Cardiac muscle cell (in vitro differentiated cells and primary cell): ENCODE measurements at regions not wholly inside any gene's neighbourhood (a gene's known extent, or its start where the extent isn't known, plus 50 kb on each side); places are given as distances from the start of the nearest gene placed in this dataset.

Source experiments
- DNase-seq, 2 donors: peaks; one replicate each; pipeline versions ENCODE4 v3.0.0 to v3.0.0-alpha.2; 2010 to 2017; ENCODE audit warnings: low read depth in 1 of 2, low spot score in 1 of 2
- H3K27ac ChIP-seq: fragments of 200-600 bp; sonication (generic); 2 replicates; pipeline ENCODE4 v1.5.1; 2016
- H3K27me3 ChIP-seq: fragments of 200-600 bp; sonication (generic); 2 replicates; pipeline ENCODE4 v1.6.0; 2016; ENCODE audit warnings: control low read depth
- H3K36me3 ChIP-seq: fragments of 200-600 bp; sonication (generic); 2 replicates; pipeline ENCODE4 v1.5.1; 2016; ENCODE audit warnings: control low read depth
- H3K4me1 ChIP-seq: fragments of 200-600 bp; sonication (generic); 2 replicates; pipeline ENCODE4 v1.8.1; 2017; ENCODE audit warnings: low read depth, mild to moderate bottlenecking, mixed run types
- H3K4me3 ChIP-seq: fragments of 200-600 bp; sonication (generic); 2 replicates; pipeline ENCODE4 v1.5.1; 2016; ENCODE audit warnings: mild to moderate bottlenecking
- H3K9me3 ChIP-seq: fragments of 200-600 bp; sonication (generic); 2 replicates; pipeline ENCODE4 v1.5.1; 2017; ENCODE audit warnings: low read depth, mild to moderate bottlenecking, control low read depth
- TF ChIP-seq, protein P1 (sequence below): IDR thresholded peaks from 2 replicates; pipeline ENCODE4 v1.5.1; 2012; ENCODE audit warnings: low read depth, mild to moderate bottlenecking, low read length

DNA sequence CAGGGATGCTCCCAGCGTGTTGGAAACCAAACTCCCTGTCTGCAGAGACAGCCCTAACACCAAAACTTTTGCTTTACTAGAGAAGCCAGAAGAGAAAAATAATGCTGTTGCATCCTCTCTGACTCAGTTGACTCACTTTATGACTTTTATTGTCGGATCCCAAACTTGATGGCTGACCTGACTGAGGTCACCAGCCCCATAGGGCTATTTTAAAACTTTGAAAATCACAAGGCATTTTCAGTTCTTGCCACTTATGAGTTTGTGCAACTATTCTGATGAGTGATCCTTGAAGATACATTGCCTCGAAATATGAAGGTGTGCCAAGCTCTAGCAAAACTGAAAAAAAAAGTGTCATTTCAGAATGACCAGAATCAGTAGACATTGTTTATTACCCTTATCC is 320.2 kb downstream of the DLEU7 start:
- Histone ChIP-seq H3K27ac (no peak overlapping the region), H3K27me3 (no peaks in the 10 kb centered on the region), H3K4me1 (peaks cover 6% of the 10 kb centered on the region), H3K4me3 (no peak overlapping the region), H3K36me3 (no peaks in the 10 kb centered on the region), H3K9me3 (no peaks in the 10 kb centered on the region)
- DNase-seq, result no peak
- TF ChIP-seq, protein P1, sequence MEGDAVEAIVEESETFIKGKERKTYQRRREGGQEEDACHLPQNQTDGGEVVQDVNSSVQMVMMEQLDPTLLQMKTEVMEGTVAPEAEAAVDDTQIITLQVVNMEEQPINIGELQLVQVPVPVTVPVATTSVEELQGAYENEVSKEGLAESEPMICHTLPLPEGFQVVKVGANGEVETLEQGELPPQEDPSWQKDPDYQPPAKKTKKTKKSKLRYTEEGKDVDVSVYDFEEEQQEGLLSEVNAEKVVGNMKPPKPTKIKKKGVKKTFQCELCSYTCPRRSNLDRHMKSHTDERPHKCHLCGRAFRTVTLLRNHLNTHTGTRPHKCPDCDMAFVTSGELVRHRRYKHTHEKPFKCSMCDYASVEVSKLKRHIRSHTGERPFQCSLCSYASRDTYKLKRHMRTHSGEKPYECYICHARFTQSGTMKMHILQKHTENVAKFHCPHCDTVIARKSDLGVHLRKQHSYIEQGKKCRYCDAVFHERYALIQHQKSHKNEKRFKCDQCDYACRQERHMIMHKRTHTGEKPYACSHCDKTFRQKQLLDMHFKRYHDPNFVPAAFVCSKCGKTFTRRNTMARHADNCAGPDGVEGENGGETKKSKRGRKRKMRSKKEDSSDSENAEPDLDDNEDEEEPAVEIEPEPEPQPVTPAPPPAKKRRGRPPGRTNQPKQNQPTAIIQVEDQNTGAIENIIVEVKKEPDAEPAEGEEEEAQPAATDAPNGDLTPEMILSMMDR, result no peak

DNA sequence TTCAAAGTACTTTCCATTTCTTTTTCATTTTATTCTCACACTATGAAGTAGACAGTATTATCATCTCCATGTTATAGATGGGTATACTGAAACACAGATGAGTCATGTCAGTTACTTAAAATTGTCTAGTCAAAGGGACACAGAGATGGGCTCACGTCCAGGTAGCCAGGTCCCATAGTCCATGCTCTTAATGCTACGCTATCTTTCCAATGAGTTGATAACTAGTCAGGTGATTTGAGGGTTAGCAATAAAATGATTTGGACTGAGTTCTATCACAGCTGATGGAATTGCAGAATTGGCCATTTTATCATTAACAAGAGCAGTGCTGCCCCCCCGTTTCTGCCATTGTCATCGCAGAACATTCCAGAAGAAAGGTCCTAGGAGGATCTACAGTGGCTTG is 318.9 kb downstream of the DLEU7 start:
- TF ChIP-seq, protein P1, result no peak
- H3K9me3 ChIP-seq, result no peaks in the 10 kb centered on the region
- peaks cover 16% of the 10 kb centered on the region for H3K4me1 ChIP-seq
- no peaks in the 10 kb centered on the region for H3K27me3 ChIP-seq
- DNase-seq, result no peak
- no peak overlapping the region for H3K27ac ChIP-seq
- no peaks in the 10 kb centered on the region for H3K36me3 ChIP-seq
- H3K4me3 ChIP-seq, result no peak overlapping the region

DNA sequence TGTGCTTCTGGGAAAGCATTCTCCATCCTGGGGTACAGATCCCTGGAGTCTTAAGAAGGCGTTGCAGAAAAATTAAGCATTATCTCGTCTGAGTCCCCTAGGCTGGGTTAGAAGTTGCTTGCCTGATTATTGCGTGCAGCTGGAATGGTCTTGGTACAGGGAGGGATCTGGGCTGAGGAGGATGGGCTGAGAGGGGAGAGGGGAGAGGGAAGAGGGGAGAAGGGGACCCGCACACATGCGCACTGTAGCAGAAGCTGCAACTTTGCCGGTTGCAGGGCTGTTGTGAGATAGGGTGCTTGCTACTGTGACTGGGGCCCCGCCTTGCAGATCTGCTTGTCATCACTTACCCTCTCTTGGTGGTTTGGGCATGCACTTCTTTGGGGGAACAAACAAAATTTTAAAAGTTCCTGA is 316.8 kb downstream of the DLEU7 start:
- no peaks in the 10 kb centered on the region for H3K9me3 ChIP-seq
- H3K27ac ChIP-seq, result no peak overlapping the region
- H3K36me3 ChIP-seq, result no peaks in the 10 kb centered on the region
- TF ChIP-seq, protein P1, result no peak
- no peak overlapping the region for H3K4me3 ChIP-seq
- H3K4me1 ChIP-seq, result peaks cover 22% of the 10 kb centered on the region
- no peaks in the 10 kb centered on the region for H3K27me3 ChIP-seq
- no peak for DNase-seq

DNA sequence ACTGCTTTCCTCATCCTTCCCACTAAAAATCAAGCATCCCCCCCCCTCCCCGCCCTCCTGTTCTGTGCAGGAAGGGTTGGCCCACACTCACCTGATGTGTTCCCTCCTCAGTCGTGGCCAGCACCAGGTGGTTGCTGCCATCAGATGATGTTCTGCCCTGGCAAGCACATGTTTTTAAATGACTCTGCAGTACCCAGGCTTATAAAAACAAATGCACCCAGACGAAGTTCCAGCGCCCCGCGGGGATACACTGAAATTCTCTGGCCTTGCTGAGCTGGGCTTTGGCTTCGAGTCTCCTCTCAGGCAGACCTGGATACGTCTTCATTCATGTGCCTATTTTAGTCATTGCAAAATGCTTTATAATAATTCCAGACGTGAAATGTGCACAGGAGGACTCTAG is 316.3 kb downstream of the DLEU7 start:
- Histone ChIP-seq H3K27me3 (no peaks in the 10 kb centered on the region), H3K27ac (no peak overlapping the region), H3K36me3 (no peaks in the 10 kb centered on the region), H3K9me3 (no peaks in the 10 kb centered on the region), H3K4me3 (no peak overlapping the region), H3K4me1 (peaks cover 17% of the 10 kb centered on the region)
- TF ChIP-seq, protein P1, result no peak
- DNase-seq, result no peak

DNA sequence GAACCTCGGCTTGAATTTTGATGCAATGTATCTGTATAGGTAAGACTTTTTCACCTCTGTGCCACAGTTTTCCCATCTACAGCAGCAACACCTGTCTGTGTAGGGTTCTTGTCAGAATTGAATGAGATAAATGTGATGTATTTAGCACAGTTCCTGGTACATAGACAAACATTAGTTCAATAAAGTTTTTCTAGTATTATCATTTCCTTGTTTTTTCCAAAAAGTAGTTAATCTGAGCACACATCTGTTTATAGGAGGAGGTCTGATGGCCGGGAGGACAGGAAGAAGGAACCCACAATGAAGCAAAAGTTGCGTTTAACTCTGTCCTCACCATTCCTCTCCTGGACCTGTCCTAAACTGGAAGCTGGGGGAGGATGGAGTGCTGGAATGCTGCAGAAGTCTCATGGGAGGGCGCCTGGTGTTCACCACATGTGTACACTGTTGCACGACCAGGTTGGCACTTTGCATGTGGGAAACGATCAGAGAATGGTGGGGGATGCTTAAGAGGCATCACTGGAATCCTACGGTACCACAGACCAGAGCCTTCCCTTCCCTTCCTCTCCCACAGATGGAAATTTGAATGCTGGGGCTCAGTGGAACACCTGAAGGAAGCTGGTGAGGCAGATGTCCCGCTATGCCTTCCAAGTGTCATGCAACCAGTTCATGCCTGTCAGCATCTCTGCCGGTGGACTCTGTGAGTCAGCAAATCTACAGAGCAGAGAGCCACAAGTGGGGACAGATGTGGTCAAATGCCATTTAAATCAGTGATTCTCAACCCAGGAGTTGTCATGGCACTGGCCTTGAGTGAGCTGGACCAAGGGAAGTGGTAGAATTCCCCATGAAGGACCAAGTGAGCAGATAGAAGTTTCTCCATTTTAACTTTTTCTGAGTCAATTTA is 315.6 kb downstream of the DLEU7 start:
- TF ChIP-seq, protein P1, result no peak
- Histone ChIP-seq H3K27ac (no peak overlapping the region), H3K9me3 (no peaks in the 10 kb centered on the region), H3K4me3 (no peak overlapping the region), H3K27me3 (no peaks in the 10 kb centered on the region), H3K36me3 (no peaks in the 10 kb centered on the region), H3K4me1 (peaks cover 17% of the 10 kb centered on the region)
- DNase-seq, result no peak
